HEK293 (cell line): ENCODE measurements at regions not wholly inside any gene's neighbourhood (a gene's known extent, or its start where the extent isn't known, plus 50 kb on each side); places are given as distances from the start of the nearest gene placed in this dataset.

ENCODE experiments used
- CTCF ChIA-PET: fragments of 350-600 bp; formaldehyde crosslinking; extraction: SDS; loops from one replicate; lab custom pipeline; 2021; ENCODE audit warnings: antibody characterized with exemption; lab: Yijun Ruan, JAX
- POLR2A ChIA-PET: fragments of 300-600 bp; formaldehyde crosslinking; extraction: SDS; loops from one replicate; lab custom pipeline; 2020; ENCODE audit warnings: antibody characterized with exemption, inconsistent platforms; lab: Yijun Ruan, JAX
- H3K27ac ChIP-seq: fragments of 200-500 bp; sonication (Bioruptor generic); 2 replicates; pipeline ENCODE4 v1.5.1; 2014; ENCODE audit warnings: low read depth, low read length, control low read depth, inconsistent platforms; ENCODE audit errors: extremely low read depth
- H3K36me3 ChIP-seq, 2 experiments: fragments of 200-500 bp in 1 of 2; sonication (Bioruptor generic) in 1 of 2; 1 replicate in 1 of 2; 2 replicates in 1 of 2; pipeline ENCODE4 v1.5.1; 2014 to 2017; ENCODE audit warnings: inconsistent platforms in 2 of 2, low read length in 2 of 2; ENCODE audit not compliant: control insufficient read depth in 2 of 2, insufficient read depth in 1 of 2
- H3K4me1 ChIP-seq: fragments of 200-500 bp; sonication (Bioruptor generic); 2 replicates; pipeline ENCODE4 v1.5.1; 2014; ENCODE audit warnings: mild to moderate bottlenecking, low read length, inconsistent platforms; ENCODE audit not compliant: control insufficient read depth, insufficient read depth
- H3K4me3 ChIP-seq: 2 replicates; pipeline ENCODE4 v1.5.1; 2011; ENCODE audit warnings: low read depth, mild to moderate bottlenecking, control low read depth, low read length, moderate library complexity
- H3K9me3 ChIP-seq: fragments of 200-500 bp; sonication (Bioruptor generic); 2 replicates; pipeline ENCODE4 v1.5.1; 2014; ENCODE audit warnings: low read depth, low read length, inconsistent platforms; ENCODE audit not compliant: control insufficient read depth, insufficient read depth
- BCL11A ChIP-seq: fragments of 450-650 bp; formaldehyde crosslinking; IDR thresholded peaks from 2 replicates; pipeline ENCODE4 v1.5.1; 2016; ENCODE audit warnings: low read depth, missing biosample characterization, missing genetic modification characterization
- KLF10 ChIP-seq: fragments of 450-650 bp; IDR thresholded peaks from 2 replicates; pipeline ENCODE4 v1.5.1; 2018; ENCODE audit warnings: missing biosample characterization, mild to moderate bottlenecking, missing genetic modification characterization
- SP2 ChIP-seq: fragments of 450-650 bp; formaldehyde crosslinking; IDR thresholded peaks from 2 replicates; pipeline ENCODE4 v1.5.1; 2016; ENCODE audit warnings: missing biosample characterization, missing genetic modification characterization
- ZBTB48 ChIP-seq: fragments of 450-650 bp; formaldehyde crosslinking; IDR thresholded peaks from 2 replicates; pipeline ENCODE4 v1.5.1; 2016; ENCODE audit warnings: missing biosample characterization, missing genetic modification characterization
- ZNF248 ChIP-seq: fragments of 450-650 bp; formaldehyde crosslinking; IDR thresholded peaks from 2 replicates; pipeline ENCODE4 v1.5.1; 2017; ENCODE audit warnings: missing biosample characterization, missing genetic modification characterization
- ZNF37A ChIP-seq: fragments of 450-650 bp; IDR thresholded peaks from 2 replicates; pipeline ENCODE4 v1.5.1; 2018; ENCODE audit warnings: missing biosample characterization, missing genetic modification characterization
- ZNF394 ChIP-seq: fragments of 450-650 bp; formaldehyde crosslinking; IDR thresholded peaks from 2 replicates; pipeline ENCODE4 v1.5.1; 2016; ENCODE audit warnings: missing biosample characterization, missing genetic modification characterization, mild to moderate bottlenecking, moderate library complexity, borderline replicate concordance
- ZNF48 ChIP-seq: fragments of 450-650 bp; formaldehyde crosslinking; IDR thresholded peaks from 2 replicates; pipeline ENCODE4 v1.5.1; 2016; ENCODE audit warnings: missing biosample characterization, missing genetic modification characterization
- ZNF544 ChIP-seq: fragments of 450-650 bp; formaldehyde crosslinking; IDR thresholded peaks from 2 replicates; pipeline ENCODE4 v1.5.0; 2017; ENCODE audit warnings: missing biosample characterization, missing genetic modification characterization
- ZNF558 ChIP-seq: fragments of 450-650 bp; formaldehyde crosslinking; IDR thresholded peaks from 2 replicates; pipeline ENCODE4 v1.5.1; 2016; ENCODE audit warnings: missing biosample characterization, missing genetic modification characterization
- ZNF585B ChIP-seq: fragments of 450-650 bp; formaldehyde crosslinking; IDR thresholded peaks from 2 replicates; pipeline ENCODE4 v1.5.1; 2016; ENCODE audit warnings: missing biosample characterization, missing genetic modification characterization
- ZNF610 ChIP-seq: fragments of 450-650 bp; formaldehyde crosslinking; IDR thresholded peaks from 2 replicates; pipeline ENCODE4 v1.5.1; 2016; ENCODE audit warnings: missing biosample characterization, missing genetic modification characterization, borderline replicate concordance
- TF ChIP-seq, protein P1 (sequence below): fragments of 450-650 bp; formaldehyde crosslinking; IDR thresholded peaks from 2 replicates; pipeline ENCODE4 v1.5.1; 2017; ENCODE audit warnings: missing biosample characterization, missing genetic modification characterization
- TF ChIP-seq, protein P2 (sequence below): fragments of 450-650 bp; formaldehyde crosslinking; IDR thresholded peaks from 2 replicates; pipeline ENCODE4 v1.5.1; 2016; ENCODE audit warnings: missing biosample characterization, missing genetic modification characterization
- TF ChIP-seq, protein P3 (sequence below): fragments of 450-650 bp; formaldehyde crosslinking; IDR thresholded peaks from 2 replicates; pipeline ENCODE4 v1.5.1; 2016; ENCODE audit warnings: missing biosample characterization, missing genetic modification characterization
- TF ChIP-seq, protein P4 (sequence below): fragments of 450-650 bp; formaldehyde crosslinking; IDR thresholded peaks from 2 replicates; pipeline ENCODE4 v1.5.1; 2016; ENCODE audit warnings: missing biosample characterization, missing genetic modification characterization
- TF ChIP-seq, protein P5 (sequence below): fragments of 450-650 bp; formaldehyde crosslinking; IDR thresholded peaks from 2 replicates; pipeline ENCODE4; 2016; ENCODE audit warnings: missing biosample characterization, missing genetic modification characterization
- TF ChIP-seq, protein P6 (sequence below): fragments of 450-650 bp; formaldehyde crosslinking; IDR thresholded peaks from 2 replicates; pipeline ENCODE4 v1.5.1; 2016; ENCODE audit warnings: missing biosample characterization, missing genetic modification characterization, borderline replicate concordance
- TF ChIP-seq, protein P7 (sequence below): fragments of 450-650 bp; formaldehyde crosslinking; IDR thresholded peaks from 2 replicates; pipeline ENCODE4 v1.5.1; 2017; ENCODE audit warnings: missing biosample characterization, missing genetic modification characterization
- TF ChIP-seq, protein P8 (sequence below): fragments of 450-650 bp; formaldehyde crosslinking; IDR thresholded peaks from 2 replicates; pipeline ENCODE4 v1.5.1; 2016; ENCODE audit warnings: missing biosample characterization, missing genetic modification characterization

DNA sequence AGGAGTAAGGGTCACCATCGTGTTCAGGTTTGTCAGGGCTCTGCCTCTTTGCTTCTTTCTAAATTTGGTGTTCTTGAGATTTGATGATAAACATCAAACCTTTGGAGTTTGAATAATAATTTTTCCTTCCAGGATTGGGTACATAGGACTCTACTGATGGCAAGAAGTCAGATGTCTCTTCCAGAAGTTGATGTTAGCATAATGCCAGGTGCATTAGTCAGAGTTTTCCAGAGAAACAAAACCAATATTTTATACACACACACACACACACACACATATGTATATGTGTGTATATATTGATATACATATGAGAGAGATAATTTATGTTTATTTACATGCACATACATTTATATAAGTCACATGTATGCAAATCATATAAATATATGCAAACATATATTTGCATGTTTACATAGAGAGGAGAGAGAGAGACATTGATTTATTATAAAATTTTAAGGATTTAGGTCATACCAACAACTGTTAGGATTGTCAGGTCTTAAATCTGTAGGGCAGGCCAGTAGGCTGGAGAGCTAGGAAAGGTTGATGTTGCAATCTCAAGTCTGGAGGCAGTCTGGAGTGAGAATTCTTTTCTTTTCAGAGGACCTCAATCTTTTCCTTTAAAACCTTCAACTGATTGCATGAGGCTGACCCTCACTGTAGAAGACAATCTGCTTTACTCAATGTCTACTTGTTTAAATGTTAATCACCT, 199.2 kb downstream of the HLX start:
- Histone ChIP-seq H3K4me1 (no peaks in the 10 kb centered on the region), H3K36me3 (no peaks in the 10 kb centered on the region), H3K9me3 (no peaks in the 10 kb centered on the region), H3K27ac (no peak overlapping the region), H3K4me3 (no peak overlapping the region)
- TF ChIP-seq, protein P1, sequence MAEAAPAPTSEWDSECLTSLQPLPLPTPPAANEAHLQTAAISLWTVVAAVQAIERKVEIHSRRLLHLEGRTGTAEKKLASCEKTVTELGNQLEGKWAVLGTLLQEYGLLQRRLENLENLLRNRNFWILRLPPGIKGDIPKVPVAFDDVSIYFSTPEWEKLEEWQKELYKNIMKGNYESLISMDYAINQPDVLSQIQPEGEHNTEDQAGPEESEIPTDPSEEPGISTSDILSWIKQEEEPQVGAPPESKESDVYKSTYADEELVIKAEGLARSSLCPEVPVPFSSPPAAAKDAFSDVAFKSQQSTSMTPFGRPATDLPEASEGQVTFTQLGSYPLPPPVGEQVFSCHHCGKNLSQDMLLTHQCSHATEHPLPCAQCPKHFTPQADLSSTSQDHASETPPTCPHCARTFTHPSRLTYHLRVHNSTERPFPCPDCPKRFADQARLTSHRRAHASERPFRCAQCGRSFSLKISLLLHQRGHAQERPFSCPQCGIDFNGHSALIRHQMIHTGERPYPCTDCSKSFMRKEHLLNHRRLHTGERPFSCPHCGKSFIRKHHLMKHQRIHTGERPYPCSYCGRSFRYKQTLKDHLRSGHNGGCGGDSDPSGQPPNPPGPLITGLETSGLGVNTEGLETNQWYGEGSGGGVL (tag by site-specific recombination) = no peak
- TF ChIP-seq ZNF248 (tag by site-specific recombination) (no peak), BCL11A (tag by site-specific recombination) (no peak), ZNF610 (tag by site-specific recombination) (no peak), ZNF37A (tag by site-specific recombination) (no peak), ZNF558 (tag by site-specific recombination) (no peak), ZNF544 (no peak), ZNF48 (tag by site-specific recombination) (no peak), ZNF585B (tag by site-specific recombination) (no peak), KLF10 (tag by site-specific recombination) (no peak), ZBTB48 (tag by site-specific recombination) (no peak), SP2 (no peak), ZNF394 (tag by site-specific recombination) (no peak)
- TF ChIP-seq, protein P2, sequence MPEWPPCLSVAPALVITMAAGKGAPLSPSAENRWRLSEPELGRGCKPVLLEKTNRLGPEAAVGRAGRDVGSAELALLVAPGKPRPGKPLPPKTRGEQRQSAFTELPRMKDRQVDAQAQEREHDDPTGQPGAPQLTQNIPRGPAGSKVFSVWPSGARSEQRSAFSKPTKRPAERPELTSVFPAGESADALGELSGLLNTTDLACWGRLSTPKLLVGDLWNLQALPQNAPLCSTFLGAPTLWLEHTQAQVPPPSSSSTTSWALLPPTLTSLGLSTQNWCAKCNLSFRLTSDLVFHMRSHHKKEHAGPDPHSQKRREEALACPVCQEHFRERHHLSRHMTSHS = no peak
- TF ChIP-seq, protein P3, sequence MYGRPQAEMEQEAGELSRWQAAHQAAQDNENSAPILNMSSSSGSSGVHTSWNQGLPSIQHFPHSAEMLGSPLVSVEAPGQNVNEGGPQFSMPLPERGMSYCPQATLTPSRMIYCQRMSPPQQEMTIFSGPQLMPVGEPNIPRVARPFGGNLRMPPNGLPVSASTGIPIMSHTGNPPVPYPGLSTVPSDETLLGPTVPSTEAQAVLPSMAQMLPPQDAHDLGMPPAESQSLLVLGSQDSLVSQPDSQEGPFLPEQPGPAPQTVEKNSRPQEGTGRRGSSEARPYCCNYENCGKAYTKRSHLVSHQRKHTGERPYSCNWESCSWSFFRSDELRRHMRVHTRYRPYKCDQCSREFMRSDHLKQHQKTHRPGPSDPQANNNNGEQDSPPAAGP (tag by site-specific recombination) = no peak
- TF ChIP-seq, protein P4, sequence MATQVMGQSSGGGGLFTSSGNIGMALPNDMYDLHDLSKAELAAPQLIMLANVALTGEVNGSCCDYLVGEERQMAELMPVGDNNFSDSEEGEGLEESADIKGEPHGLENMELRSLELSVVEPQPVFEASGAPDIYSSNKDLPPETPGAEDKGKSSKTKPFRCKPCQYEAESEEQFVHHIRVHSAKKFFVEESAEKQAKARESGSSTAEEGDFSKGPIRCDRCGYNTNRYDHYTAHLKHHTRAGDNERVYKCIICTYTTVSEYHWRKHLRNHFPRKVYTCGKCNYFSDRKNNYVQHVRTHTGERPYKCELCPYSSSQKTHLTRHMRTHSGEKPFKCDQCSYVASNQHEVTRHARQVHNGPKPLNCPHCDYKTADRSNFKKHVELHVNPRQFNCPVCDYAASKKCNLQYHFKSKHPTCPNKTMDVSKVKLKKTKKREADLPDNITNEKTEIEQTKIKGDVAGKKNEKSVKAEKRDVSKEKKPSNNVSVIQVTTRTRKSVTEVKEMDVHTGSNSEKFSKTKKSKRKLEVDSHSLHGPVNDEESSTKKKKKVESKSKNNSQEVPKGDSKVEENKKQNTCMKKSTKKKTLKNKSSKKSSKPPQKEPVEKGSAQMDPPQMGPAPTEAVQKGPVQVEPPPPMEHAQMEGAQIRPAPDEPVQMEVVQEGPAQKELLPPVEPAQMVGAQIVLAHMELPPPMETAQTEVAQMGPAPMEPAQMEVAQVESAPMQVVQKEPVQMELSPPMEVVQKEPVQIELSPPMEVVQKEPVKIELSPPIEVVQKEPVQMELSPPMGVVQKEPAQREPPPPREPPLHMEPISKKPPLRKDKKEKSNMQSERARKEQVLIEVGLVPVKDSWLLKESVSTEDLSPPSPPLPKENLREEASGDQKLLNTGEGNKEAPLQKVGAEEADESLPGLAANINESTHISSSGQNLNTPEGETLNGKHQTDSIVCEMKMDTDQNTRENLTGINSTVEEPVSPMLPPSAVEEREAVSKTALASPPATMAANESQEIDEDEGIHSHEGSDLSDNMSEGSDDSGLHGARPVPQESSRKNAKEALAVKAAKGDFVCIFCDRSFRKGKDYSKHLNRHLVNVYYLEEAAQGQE = no peak
- TF ChIP-seq, protein P5, sequence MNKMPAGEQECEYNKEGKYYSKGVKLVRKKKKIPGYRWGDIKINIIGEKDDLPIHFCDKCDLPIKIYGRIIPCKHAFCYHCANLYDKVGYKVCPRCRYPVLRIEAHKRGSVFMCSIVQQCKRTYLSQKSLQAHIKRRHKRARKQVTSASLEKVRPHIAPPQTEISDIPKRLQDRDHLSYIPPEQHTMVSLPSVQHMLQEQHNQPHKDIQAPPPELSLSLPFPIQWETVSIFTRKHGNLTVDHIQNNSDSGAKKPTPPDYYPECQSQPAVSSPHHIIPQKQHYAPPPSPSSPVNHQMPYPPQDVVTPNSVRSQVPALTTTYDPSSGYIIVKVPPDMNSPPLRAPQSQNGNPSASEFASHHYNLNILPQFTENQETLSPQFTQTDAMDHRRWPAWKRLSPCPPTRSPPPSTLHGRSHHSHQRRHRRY (tag by site-specific recombination) = no peak
- TF ChIP-seq, protein P6, sequence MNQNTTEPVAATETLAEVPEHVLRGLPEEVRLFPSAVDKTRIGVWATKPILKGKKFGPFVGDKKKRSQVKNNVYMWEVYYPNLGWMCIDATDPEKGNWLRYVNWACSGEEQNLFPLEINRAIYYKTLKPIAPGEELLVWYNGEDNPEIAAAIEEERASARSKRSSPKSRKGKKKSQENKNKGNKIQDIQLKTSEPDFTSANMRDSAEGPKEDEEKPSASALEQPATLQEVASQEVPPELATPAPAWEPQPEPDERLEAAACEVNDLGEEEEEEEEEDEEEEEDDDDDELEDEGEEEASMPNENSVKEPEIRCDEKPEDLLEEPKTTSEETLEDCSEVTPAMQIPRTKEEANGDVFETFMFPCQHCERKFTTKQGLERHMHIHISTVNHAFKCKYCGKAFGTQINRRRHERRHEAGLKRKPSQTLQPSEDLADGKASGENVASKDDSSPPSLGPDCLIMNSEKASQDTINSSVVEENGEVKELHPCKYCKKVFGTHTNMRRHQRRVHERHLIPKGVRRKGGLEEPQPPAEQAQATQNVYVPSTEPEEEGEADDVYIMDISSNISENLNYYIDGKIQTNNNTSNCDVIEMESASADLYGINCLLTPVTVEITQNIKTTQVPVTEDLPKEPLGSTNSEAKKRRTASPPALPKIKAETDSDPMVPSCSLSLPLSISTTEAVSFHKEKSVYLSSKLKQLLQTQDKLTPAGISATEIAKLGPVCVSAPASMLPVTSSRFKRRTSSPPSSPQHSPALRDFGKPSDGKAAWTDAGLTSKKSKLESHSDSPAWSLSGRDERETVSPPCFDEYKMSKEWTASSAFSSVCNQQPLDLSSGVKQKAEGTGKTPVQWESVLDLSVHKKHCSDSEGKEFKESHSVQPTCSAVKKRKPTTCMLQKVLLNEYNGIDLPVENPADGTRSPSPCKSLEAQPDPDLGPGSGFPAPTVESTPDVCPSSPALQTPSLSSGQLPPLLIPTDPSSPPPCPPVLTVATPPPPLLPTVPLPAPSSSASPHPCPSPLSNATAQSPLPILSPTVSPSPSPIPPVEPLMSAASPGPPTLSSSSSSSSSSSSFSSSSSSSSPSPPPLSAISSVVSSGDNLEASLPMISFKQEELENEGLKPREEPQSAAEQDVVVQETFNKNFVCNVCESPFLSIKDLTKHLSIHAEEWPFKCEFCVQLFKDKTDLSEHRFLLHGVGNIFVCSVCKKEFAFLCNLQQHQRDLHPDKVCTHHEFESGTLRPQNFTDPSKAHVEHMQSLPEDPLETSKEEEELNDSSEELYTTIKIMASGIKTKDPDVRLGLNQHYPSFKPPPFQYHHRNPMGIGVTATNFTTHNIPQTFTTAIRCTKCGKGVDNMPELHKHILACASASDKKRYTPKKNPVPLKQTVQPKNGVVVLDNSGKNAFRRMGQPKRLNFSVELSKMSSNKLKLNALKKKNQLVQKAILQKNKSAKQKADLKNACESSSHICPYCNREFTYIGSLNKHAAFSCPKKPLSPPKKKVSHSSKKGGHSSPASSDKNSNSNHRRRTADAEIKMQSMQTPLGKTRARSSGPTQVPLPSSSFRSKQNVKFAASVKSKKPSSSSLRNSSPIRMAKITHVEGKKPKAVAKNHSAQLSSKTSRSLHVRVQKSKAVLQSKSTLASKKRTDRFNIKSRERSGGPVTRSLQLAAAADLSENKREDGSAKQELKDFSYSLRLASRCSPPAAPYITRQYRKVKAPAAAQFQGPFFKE (tag by site-specific recombination) = no peak
- TF ChIP-seq, protein P7, sequence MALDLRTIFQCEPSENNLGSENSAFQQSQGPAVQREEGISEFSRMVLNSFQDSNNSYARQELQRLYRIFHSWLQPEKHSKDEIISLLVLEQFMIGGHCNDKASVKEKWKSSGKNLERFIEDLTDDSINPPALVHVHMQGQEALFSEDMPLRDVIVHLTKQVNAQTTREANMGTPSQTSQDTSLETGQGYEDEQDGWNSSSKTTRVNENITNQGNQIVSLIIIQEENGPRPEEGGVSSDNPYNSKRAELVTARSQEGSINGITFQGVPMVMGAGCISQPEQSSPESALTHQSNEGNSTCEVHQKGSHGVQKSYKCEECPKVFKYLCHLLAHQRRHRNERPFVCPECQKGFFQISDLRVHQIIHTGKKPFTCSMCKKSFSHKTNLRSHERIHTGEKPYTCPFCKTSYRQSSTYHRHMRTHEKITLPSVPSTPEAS (tag by site-specific recombination) = no peak
- TF ChIP-seq, protein P8, sequence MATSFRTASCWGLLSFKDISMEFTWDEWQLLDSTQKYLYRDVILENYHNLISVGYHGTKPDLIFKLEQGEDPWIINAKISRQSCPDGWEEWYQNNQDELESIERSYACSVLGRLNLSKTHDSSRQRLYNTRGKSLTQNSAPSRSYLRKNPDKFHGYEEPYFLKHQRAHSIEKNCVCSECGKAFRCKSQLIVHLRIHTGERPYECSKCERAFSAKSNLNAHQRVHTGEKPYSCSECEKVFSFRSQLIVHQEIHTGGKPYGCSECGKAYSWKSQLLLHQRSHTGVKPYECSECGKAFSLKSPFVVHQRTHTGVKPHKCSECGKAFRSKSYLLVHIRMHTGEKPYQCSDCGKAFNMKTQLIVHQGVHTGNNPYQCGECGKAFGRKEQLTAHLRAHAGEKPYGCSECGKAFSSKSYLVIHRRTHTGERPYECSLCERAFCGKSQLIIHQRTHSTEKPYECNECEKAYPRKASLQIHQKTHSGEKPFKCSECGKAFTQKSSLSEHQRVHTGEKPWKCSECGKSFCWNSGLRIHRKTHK (tag by site-specific recombination) = no peak
- ChIA-PET CTCF (no interaction called here), POLR2A (no interaction called here)
